Liver (tissue), 8 donors: ENCODE measurements at regions not wholly inside any gene's neighbourhood (a gene's known extent, or its start where the extent isn't known, plus 50 kb on each side); places are given as distances from the start of the nearest gene placed in this dataset.
"Not testable (repeated sequence)": the region's sequence is repeated elsewhere in the genome, so short reads cannot be mapped to it uniquely, and the experiment has no call there.

ENCODE experiments used
- DNase-seq: peaks from one replicate; pipeline ENCODE4 v3.0.0-alpha.2; 2017; ENCODE audit warnings: low spot score
- H3K27ac ChIP-seq, 2 donors: one replicate each; pipeline ENCODE4 v1.7.0; 2013; ENCODE audit warnings: inconsistent platforms in 2 of 2, low read length in 2 of 2, control low read depth in 1 of 2, low read depth in 1 of 2, mild to moderate bottlenecking in 1 of 2
- H3K27me3 ChIP-seq, 4 donors: one replicate each; pipeline versions ENCODE4 v1.6.1 to v1.7.0; 2013; ENCODE audit warnings: low read length in 3 of 4, inconsistent platforms in 1 of 4, mild to moderate bottlenecking in 1 of 4, moderate library complexity in 1 of 4; ENCODE audit not compliant: control insufficient read depth in 4 of 4, insufficient read depth in 4 of 4
- H3K36me3 ChIP-seq, 4 donors: one replicate each; pipeline versions ENCODE4 v1.6.1 to v1.7.0; 2013; ENCODE audit warnings: low read length in 3 of 4, mild to moderate bottlenecking in 3 of 4, low read depth in 1 of 4, moderate library complexity in 1 of 4; ENCODE audit not compliant: control insufficient read depth in 4 of 4, insufficient read depth in 3 of 4
- H3K4me1 ChIP-seq, 4 donors: one replicate each; pipeline versions ENCODE4 v1.6.1 to v1.7.0; 2013; ENCODE audit warnings: low read length in 3 of 4, mild to moderate bottlenecking in 3 of 4, moderate library complexity in 1 of 4; ENCODE audit not compliant: control insufficient read depth in 4 of 4, insufficient read depth in 4 of 4
- H3K4me3 ChIP-seq, 3 donors: one replicate each; pipeline versions ENCODE4 v1.6.1 to v1.7.0; 2013; ENCODE audit warnings: low read length in 3 of 3, control low read depth in 1 of 3, low read depth in 1 of 3, mild to moderate bottlenecking in 1 of 3
- H3K9ac ChIP-seq, 2 donors: one replicate each; pipeline ENCODE4 v1.7.0; 2013; ENCODE audit warnings: low read length in 2 of 2, mild to moderate bottlenecking in 2 of 2, moderate library complexity in 2 of 2, control low read depth in 1 of 2, low read depth in 1 of 2
- H3K9me3 ChIP-seq, 4 donors: one replicate each; pipeline versions ENCODE4 v1.6.1 to v1.7.0; 2013; ENCODE audit warnings: low read length in 3 of 4; ENCODE audit not compliant: control insufficient read depth in 4 of 4
- CTCF ChIP-seq: fragments of 150-350 bp; IDR thresholded peaks from 2 replicates; pipeline ENCODE4 v1.5.1; 2017; ENCODE audit warnings: improper control_type of control experiment, low read depth, low read length; ENCODE audit not compliant: missing input control
- EGR1 ChIP-seq, 2 donors: IDR thresholded peaks; 2 replicates each; pipeline ENCODE4 v1.6.1; 2016 to 2018; ENCODE audit warnings: antibody characterized with exemption in 2 of 2, low read depth in 2 of 2
- FOXA1 ChIP-seq: IDR thresholded peaks from 2 replicates; pipeline ENCODE4 v1.6.1; 2016; ENCODE audit warnings: antibody characterized with exemption
- FOXA2 ChIP-seq: IDR thresholded peaks from 2 replicates; pipeline ENCODE4 v1.6.1; 2016; ENCODE audit warnings: antibody characterized with exemption
- GABPA ChIP-seq, 2 donors: IDR thresholded peaks in 1 of 2; conservative IDR thresholded peaks in 1 of 2; 2 replicates each; pipeline ENCODE4 v1.6.1; 2016; ENCODE audit warnings: antibody characterized with exemption in 2 of 2, mild to moderate bottlenecking in 1 of 2, moderate library complexity in 1 of 2
- HNF4A ChIP-seq, 2 donors: conservative IDR thresholded peaks; 2 replicates each; pipeline ENCODE4 v1.6.1; 2016; ENCODE audit warnings: antibody characterized with exemption in 2 of 2, mild to moderate bottlenecking in 2 of 2
- HNF4G ChIP-seq: IDR thresholded peaks from 2 replicates; pipeline ENCODE4 v1.6.1; 2016; ENCODE audit warnings: antibody characterized with exemption
- JUND ChIP-seq, 2 donors: IDR thresholded peaks; 2 replicates each; pipeline ENCODE4 v1.6.1; 2016; ENCODE audit warnings: antibody characterized with exemption in 2 of 2
- MAX ChIP-seq: IDR thresholded peaks from 2 replicates; pipeline ENCODE4 v1.6.1; 2016; ENCODE audit warnings: antibody characterized with exemption
- NR2F2 ChIP-seq: IDR thresholded peaks from 2 replicates; pipeline ENCODE4 v1.6.1; 2016; ENCODE audit warnings: antibody characterized with exemption
- RAD21 ChIP-seq, 2 donors: IDR thresholded peaks; 2 replicates each; pipeline ENCODE4 v1.6.1; 2016; ENCODE audit warnings: antibody characterized with exemption in 2 of 2, mild to moderate bottlenecking in 2 of 2
- RXRA ChIP-seq, 2 donors: IDR thresholded peaks; 2 replicates each; pipeline ENCODE4 v1.6.1; 2017 to 2018; ENCODE audit warnings: antibody characterized with exemption in 2 of 2, mild to moderate bottlenecking in 1 of 2
- YY1 ChIP-seq: IDR thresholded peaks from 2 replicates; pipeline ENCODE4 v1.6.1; 2016; ENCODE audit warnings: antibody characterized with exemption, mild to moderate bottlenecking
- WGBS: extraction: QIAGEN DNeasy Blood & Tissue Kit; methylation state at CpG from one replicate; pipeline ENCODE4 v1.1.7; 2013; 5-methylcytosine and 5-hydroxymethylcytosine counted together
- TF ChIP-seq, protein P1 (sequence below): IDR thresholded peaks from 2 replicates; pipeline ENCODE4 v1.6.1; 2016; ENCODE audit warnings: antibody characterized with exemption
- TF ChIP-seq, protein P2 (sequence below): IDR thresholded peaks from 2 replicates; pipeline ENCODE4 v1.6.1; 2016; ENCODE audit warnings: antibody characterized with exemption, mild to moderate bottlenecking
- donor health status: healthy.
- donor health status: healthy.
- donor health status: healthy.
- donor health status: healthy.
- donor health status: healthy.

DNA sequence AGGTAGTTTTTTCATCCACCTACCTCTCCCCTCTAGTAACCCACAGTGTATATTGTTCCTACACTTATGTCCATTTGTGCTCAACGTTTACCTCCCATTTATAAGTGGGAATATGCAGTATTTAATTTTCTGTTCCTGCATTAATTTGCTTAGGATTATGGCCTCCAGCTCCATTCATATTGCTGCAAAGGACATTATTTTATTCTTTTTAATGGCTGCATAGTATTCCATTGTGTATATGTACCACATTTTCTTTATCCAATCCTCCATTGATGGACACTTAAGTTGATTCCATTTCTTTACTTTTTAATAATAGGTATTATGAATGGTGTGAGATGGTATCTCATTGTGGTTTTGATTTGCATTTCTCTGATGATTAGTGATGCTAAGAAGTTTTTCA, 76.1 kb upstream of the GABRE start:
- not testable (repeated sequence) for DNase-seq, H3K27me3 ChIP-seq, H3K9me3 ChIP-seq, H3K27ac ChIP-seq, H3K4me1 ChIP-seq, H3K36me3 ChIP-seq, H3K4me3 ChIP-seq, H3K9ac ChIP-seq
- 73% methylated on average over 1 of the region's 1 CpG for WGBS

DNA sequence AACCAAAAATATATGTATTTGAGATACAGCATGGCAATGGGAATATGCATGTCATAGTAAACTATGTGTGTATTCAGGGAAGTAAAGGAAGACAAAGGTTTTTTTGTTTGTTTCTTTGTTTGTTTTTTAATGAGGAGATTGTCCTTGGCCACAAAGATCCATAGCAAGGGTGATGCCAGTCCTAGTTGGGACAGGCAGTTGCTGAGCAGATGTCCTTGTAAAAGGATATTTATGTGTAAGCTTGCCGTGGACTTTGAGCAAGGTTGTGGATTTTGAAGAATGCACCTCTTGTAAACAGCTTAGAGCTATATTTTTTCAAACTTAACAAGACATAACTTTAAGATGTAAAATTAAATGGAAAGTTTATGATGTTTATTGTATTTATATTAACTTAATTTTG, 69.9 kb upstream of the GABRE start:
- no peak overlapping the region for H3K9ac ChIP-seq
- 86% methylated on average over 1 of the region's 1 CpG for WGBS
- H3K4me3 ChIP-seq = no peak overlapping the region
- H3K27ac ChIP-seq = no peak overlapping the region
- DNase-seq = no peak
- H3K36me3 ChIP-seq = no peaks in the 10 kb centered on the region
- TF ChIP-seq EGR1 (IDR thresholded peaks at IDR 0.05; ENCODE audit: low read depth in 2 of 2) (no peak), MAX (no peak), JUND (IDR thresholded peaks at IDR 0.05) (no peak), HNF4A (conservative IDR thresholded peaks at IDR 0.05) (no peak), YY1 (no peak), FOXA2 (no peak), NR2F2 (no peak), CTCF (no peak), GABPA (IDR thresholded peaks at IDR 0.05 in 1 of 2, conservative IDR thresholded peaks at IDR 0.05 in 1 of 2) (no peak), RAD21 (IDR thresholded peaks at IDR 0.05) (no peak), FOXA1 (no peak), HNF4G (no peak)
- TF ChIP-seq, protein P1, sequence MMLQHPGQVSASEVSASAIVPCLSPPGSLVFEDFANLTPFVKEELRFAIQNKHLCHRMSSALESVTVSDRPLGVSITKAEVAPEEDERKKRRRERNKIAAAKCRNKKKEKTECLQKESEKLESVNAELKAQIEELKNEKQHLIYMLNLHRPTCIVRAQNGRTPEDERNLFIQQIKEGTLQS = no peak
- TF ChIP-seq, protein P2, sequence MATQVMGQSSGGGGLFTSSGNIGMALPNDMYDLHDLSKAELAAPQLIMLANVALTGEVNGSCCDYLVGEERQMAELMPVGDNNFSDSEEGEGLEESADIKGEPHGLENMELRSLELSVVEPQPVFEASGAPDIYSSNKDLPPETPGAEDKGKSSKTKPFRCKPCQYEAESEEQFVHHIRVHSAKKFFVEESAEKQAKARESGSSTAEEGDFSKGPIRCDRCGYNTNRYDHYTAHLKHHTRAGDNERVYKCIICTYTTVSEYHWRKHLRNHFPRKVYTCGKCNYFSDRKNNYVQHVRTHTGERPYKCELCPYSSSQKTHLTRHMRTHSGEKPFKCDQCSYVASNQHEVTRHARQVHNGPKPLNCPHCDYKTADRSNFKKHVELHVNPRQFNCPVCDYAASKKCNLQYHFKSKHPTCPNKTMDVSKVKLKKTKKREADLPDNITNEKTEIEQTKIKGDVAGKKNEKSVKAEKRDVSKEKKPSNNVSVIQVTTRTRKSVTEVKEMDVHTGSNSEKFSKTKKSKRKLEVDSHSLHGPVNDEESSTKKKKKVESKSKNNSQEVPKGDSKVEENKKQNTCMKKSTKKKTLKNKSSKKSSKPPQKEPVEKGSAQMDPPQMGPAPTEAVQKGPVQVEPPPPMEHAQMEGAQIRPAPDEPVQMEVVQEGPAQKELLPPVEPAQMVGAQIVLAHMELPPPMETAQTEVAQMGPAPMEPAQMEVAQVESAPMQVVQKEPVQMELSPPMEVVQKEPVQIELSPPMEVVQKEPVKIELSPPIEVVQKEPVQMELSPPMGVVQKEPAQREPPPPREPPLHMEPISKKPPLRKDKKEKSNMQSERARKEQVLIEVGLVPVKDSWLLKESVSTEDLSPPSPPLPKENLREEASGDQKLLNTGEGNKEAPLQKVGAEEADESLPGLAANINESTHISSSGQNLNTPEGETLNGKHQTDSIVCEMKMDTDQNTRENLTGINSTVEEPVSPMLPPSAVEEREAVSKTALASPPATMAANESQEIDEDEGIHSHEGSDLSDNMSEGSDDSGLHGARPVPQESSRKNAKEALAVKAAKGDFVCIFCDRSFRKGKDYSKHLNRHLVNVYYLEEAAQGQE = no peak
- H3K27me3 ChIP-seq = no peaks in the 10 kb centered on the region
- no peaks in the 10 kb centered on the region for H3K4me1 ChIP-seq
- peaks cover 0 to 3% (median 0%) of the 10 kb centered on the region in 4 donors for H3K9me3 ChIP-seq

- H3K36me3 ChIP-seq = no peaks in the 10 kb centered on the region
- H3K27me3 ChIP-seq = no peaks in the 10 kb centered on the region
- WGBS = 50% methylated on average over 2 of the region's 2 CpGs
- DNase-seq = no peak
- H3K4me1 ChIP-seq = no peaks in the 10 kb centered on the region
- H3K9me3 ChIP-seq = peaks cover 0 to 3% (median 0%) of the 10 kb centered on the region in 4 donors
- no peak overlapping the region for H3K27ac ChIP-seq
- H3K4me3 ChIP-seq = no peak overlapping the region
- no peak overlapping the region for H3K9ac ChIP-seq
- no peak for TF ChIP-seq FOXA1
- no peak for TF ChIP-seq RXRA (IDR thresholded peaks at IDR 0.05)
- TF ChIP-seq EGR1 (IDR thresholded peaks at IDR 0.05; ENCODE audit: low read depth in 2 of 2) = no peak
Observed at GRCh38 chrX:152038804-152039203, 64.3 kb upstream of the GABRE start.
